Memory B cell (primary cell): ENCODE measurements at regions not wholly inside any gene's neighbourhood (a gene's known extent, or its start where the extent isn't known, plus 50 kb on each side); places are given as distances from the start of the nearest gene placed in this dataset.
A peak's percentile ranks its signal among the peaks of the same experiment; 100 is the strongest.

Source experiments
- ATAC-seq: fragments of 150-1000 bp; cut with Tn5 transposase; 2 replicates; pipeline ENCODE4 v1.10.0; 2021; ENCODE audit warnings: low read depth, mild to moderate bottlenecking, moderate library complexity
- DNase-seq, 2 donors: peaks; one replicate each; pipeline ENCODE4 v3.0.0; 2022; ENCODE audit warnings: low spot score in 2 of 2
- H3K27ac Mint-ChIP-seq: one replicate; pipeline ENCODE4 v1.8.0; 2022; ENCODE audit warnings: mild to moderate bottlenecking, moderate library complexity, mixed read lengths
- H3K27me3 Mint-ChIP-seq: one replicate; pipeline ENCODE4 v1.8.0; 2022; ENCODE audit warnings: mixed read lengths
- H3K36me3 Mint-ChIP-seq: one replicate; pipeline ENCODE4 v1.8.0; 2022; ENCODE audit warnings: mild to moderate bottlenecking, mixed read lengths
- H3K4me1 Mint-ChIP-seq: one replicate; pipeline ENCODE4 v1.8.0; 2022; ENCODE audit warnings: mixed read lengths
- H3K4me3 Mint-ChIP-seq: one replicate; pipeline ENCODE4 v1.8.0; 2022; ENCODE audit warnings: mild to moderate bottlenecking, moderate library complexity, mixed read lengths
- H3K9me3 Mint-ChIP-seq: one replicate; pipeline ENCODE4 v1.8.0; 2022; ENCODE audit warnings: mixed read lengths

DNA sequence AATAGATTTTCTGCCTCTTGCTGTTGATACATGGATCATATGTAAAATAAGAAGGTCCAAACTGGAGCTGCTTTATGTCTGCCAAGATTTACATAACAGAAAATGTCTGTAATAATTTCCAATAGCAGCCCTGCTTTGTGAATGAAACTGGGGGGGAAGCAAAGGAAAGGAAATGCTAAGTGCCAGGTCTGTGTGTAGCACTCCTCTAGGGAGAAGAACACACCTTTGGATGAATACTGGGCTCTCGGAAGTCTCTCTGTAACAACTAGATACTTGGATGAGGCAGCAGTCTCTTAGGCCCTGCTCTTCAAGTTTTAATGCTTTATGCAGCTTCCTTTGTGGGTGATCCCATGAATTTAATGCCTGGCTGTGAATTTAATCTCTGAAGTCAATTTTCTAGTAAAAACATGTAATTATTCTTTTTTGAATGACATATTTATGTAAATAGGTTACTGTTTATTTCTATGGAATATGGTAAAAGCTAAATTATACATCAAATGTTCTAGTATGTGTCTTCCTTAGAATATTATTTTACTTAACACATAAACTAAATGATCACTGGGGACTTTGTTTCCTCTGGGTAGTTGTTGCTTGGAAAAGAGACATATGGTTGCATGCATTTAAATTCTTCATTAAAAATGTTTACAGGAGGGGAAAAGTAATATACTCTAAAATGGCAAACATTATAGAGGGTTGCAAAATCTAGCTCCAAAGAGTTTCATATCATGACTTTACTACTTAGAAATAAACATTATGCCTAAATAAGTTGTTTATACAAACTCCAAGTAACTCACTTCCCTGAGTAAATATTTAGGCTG lies 336.6 kb upstream of the CWC22 start:
- H3K9me3 Mint-ChIP-seq, result peaks cover 8% of the 10 kb centered on the region
- no peak overlapping the region for H3K4me3 Mint-ChIP-seq
- peaks cover 3% of the 10 kb centered on the region for H3K36me3 Mint-ChIP-seq
- no peak for DNase-seq
- peaks cover 8% of the 10 kb centered on the region for H3K4me1 Mint-ChIP-seq
- no peaks in the 10 kb centered on the region for H3K27me3 Mint-ChIP-seq
- no peak for ATAC-seq
- H3K27ac Mint-ChIP-seq, result no peak overlapping the region

GRCh38 chr2:180337136-180337535 lies 330.0 kb upstream of the CWC22 start:
- peaks cover 15% of the 10 kb centered on the region for H3K4me1 Mint-ChIP-seq
- H3K9me3 Mint-ChIP-seq, result peaks cover 18% of the 10 kb centered on the region
- H3K27ac Mint-ChIP-seq, result no peak overlapping the region
- DNase-seq, result no peak
- H3K4me3 Mint-ChIP-seq, result no peak overlapping the region
- no peak for ATAC-seq
- no peaks in the 10 kb centered on the region for H3K27me3 Mint-ChIP-seq
- H3K36me3 Mint-ChIP-seq, result peaks cover 16% of the 10 kb centered on the region

GRCh38 chr2:180336550-180336949 lies 329.5 kb upstream of the CWC22 start:
- Mint-ChIP-seq H3K4me1 (peaks cover 10% of the 10 kb centered on the region), H3K36me3 (peaks cover 17% of the 10 kb centered on the region), H3K9me3 (peaks cover 18% of the 10 kb centered on the region), H3K27ac (no peak overlapping the region), H3K27me3 (no peaks in the 10 kb centered on the region), H3K4me3 (no peak overlapping the region)
- ATAC-seq (no peak), DNase-seq (no peak)

GRCh38 chr2:180334514-180334913 lies 327.4 kb upstream of the CWC22 start:
- peak overlapping the region; percentile 37 for H3K4me3 Mint-ChIP-seq
- peaks cover 19% of the 10 kb centered on the region for H3K9me3 Mint-ChIP-seq
- peak; percentile 98 for ATAC-seq
- peak overlapping the region; percentile 36 for H3K27ac Mint-ChIP-seq
- H3K4me1 Mint-ChIP-seq, result peaks cover 6% of the 10 kb centered on the region
- peak in 1 of 2 donors; percentile 39 for DNase-seq
- H3K36me3 Mint-ChIP-seq, result peaks cover 19% of the 10 kb centered on the region
- no peaks in the 10 kb centered on the region for H3K27me3 Mint-ChIP-seq

GRCh38 chr2:180328795-180329422 lies 321.8 kb upstream of the CWC22 start:
- H3K4me3 Mint-ChIP-seq, result no peak overlapping the region
- no peaks in the 10 kb centered on the region for H3K27me3 Mint-ChIP-seq
- no peak for DNase-seq
- peaks cover 7% of the 10 kb centered on the region for H3K36me3 Mint-ChIP-seq
- no peak overlapping the region for H3K27ac Mint-ChIP-seq
- no peak for ATAC-seq
- H3K4me1 Mint-ChIP-seq, result peaks cover 2% of the 10 kb centered on the region
- peaks cover 5% of the 10 kb centered on the region for H3K9me3 Mint-ChIP-seq

DNA sequence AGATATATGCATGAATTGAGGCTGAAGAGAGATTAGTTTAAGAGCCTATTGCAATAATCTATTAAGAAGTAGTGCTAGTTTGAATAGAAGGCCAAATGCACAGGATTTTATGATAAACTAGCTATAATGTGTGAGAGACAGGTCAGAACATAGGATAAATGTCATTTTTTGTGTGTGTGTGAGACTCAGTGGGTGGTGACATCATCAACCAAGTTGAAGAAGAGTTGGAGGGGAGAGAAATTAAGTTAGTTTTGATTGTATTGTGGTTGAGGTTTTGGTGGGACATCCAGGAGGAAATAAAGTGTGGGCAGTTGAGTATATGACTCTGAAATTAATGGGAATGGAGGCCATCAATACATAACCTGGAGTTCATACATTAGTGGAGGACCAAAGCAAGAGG lies 320.1 kb upstream of the CWC22 start:
- no peak overlapping the region for H3K27ac Mint-ChIP-seq
- DNase-seq (no peak), ATAC-seq (no peak)
- H3K4me3 Mint-ChIP-seq, result no peak overlapping the region
- peaks cover 7% of the 10 kb centered on the region for H3K36me3 Mint-ChIP-seq
- H3K27me3 Mint-ChIP-seq, result no peaks in the 10 kb centered on the region
- peaks cover 3% of the 10 kb centered on the region for H3K9me3 Mint-ChIP-seq
- no peaks in the 10 kb centered on the region for H3K4me1 Mint-ChIP-seq

- peaks cover 2% of the 10 kb centered on the region for H3K9me3 Mint-ChIP-seq
- peaks cover 4% of the 10 kb centered on the region for H3K36me3 Mint-ChIP-seq
- H3K4me1 Mint-ChIP-seq, result peaks cover 5% of the 10 kb centered on the region
- no peaks in the 10 kb centered on the region for H3K27me3 Mint-ChIP-seq
- no peak for ATAC-seq
- no peak overlapping the region for H3K4me3 Mint-ChIP-seq
- H3K27ac Mint-ChIP-seq, result no peak overlapping the region
- no peak for DNase-seq
These were observed 318.5 kb upstream of the CWC22 start for GRCh38 chr2:180325416-180326120.

DNA sequence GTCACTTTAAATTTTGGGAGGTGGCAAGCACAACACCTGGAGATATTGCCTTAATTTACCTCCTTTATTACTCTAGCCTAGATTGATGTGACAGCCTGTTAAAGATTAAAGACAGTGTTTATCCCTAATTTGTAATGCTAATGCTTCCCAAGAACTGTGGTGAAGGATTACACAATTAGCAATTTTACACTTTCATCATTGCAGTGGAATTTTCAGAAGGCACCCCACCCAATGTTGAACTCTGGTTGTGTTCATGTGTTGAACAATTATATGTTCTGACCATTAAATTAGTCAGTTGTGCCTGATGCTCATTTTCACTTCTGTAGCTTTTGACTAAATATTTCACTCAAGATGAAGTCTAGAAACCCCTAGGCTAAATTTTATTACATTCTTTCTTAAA lies 317.1 kb upstream of the CWC22 start:
- Mint-ChIP-seq H3K9me3 (no peaks in the 10 kb centered on the region), H3K27ac (no peak overlapping the region), H3K4me3 (no peak overlapping the region), H3K27me3 (no peaks in the 10 kb centered on the region), H3K4me1 (peaks cover 12% of the 10 kb centered on the region), H3K36me3 (peaks cover 2% of the 10 kb centered on the region)
- ATAC-seq (no peak), DNase-seq (no peak)

DNA sequence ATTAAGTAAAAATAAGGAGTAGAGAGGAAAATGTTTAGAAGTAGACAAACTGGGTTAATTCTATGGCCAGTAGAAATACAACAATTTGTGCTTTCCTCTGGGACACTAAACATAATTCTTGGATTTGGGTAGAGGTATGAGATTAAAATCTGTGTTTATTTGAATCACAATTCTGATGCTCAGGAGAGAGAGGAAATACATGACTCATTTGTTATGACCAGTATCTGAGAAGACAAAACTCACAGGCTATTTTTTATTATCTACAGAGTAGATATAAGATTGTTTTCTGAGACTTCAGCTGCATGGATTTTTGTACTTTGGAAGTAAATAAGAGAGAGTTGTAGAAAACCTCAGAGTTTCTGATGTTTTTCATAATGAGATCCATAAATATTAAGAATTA lies 315.7 kb upstream of the CWC22 start:
- Mint-ChIP-seq H3K4me3 (no peak overlapping the region), H3K4me1 (peaks cover 18% of the 10 kb centered on the region), H3K36me3 (peaks cover 6% of the 10 kb centered on the region), H3K27ac (no peak overlapping the region), H3K9me3 (peaks cover 2% of the 10 kb centered on the region), H3K27me3 (no peaks in the 10 kb centered on the region)
- DNase-seq (no peak), ATAC-seq (no peak)

DNA sequence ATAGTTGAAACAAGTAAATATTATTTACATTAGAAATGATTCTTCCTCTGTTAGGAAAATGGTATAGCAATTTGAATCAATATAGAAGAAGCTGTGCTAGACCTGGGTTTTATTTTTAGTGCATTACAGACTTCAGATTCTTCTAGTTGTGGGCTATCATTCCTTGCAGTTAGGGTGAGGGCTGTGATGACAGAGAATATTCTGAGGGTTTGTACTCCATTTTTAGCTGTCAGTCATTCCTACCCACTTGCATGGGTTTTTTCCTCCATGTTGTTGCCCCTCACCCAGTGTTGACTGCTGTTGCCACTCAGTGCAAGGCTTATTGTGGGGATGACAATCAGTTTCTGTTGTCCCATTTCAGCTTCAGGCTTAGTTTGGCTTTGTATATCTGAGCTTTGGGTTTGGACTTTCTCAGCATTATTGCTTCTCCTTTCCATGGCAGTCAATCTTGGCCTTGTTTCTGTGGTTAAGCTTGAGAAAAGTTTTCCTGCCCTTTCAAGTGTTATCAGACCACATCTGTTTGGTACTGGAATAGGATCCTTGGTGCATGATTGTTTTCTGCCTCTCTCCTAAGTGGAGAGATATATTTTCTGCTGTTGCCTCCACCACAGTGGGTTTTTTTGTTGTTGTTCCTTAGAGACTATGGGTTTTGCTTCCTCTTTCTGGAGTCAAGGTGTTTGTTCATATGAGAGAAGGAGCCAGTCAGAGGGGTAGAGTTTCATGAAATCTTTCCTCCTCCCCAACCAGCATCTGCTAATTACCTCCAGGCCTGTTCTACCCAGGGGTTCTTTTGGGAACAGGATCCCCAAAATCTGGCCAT lies 312.7 kb upstream of the CWC22 start:
- peak overlapping the region; percentile 0 for H3K4me3 Mint-ChIP-seq
- DNase-seq (peak in 1 of 2 donors; percentile 11), ATAC-seq (peak; percentile 99)
- H3K27me3 Mint-ChIP-seq, result no peaks in the 10 kb centered on the region
- peaks cover 6% of the 10 kb centered on the region for H3K36me3 Mint-ChIP-seq
- H3K4me1 Mint-ChIP-seq, result peaks cover 18% of the 10 kb centered on the region
- H3K9me3 Mint-ChIP-seq, result peaks cover 5% of the 10 kb centered on the region
- H3K27ac Mint-ChIP-seq, result peak overlapping the region; percentile 23

- peaks cover 4% of the 10 kb centered on the region for H3K9me3 Mint-ChIP-seq
- no peak overlapping the region for H3K27ac Mint-ChIP-seq
- peaks cover 5% of the 10 kb centered on the region for H3K36me3 Mint-ChIP-seq
- ATAC-seq (no peak), DNase-seq (no peak)
- H3K4me3 Mint-ChIP-seq, result no peak overlapping the region
- H3K4me1 Mint-ChIP-seq, result peaks cover 5% of the 10 kb centered on the region
- no peaks in the 10 kb centered on the region for H3K27me3 Mint-ChIP-seq
These were observed 307.0 kb upstream of the CWC22 start for GRCh38 chr2:180314086-180314485.

DNA sequence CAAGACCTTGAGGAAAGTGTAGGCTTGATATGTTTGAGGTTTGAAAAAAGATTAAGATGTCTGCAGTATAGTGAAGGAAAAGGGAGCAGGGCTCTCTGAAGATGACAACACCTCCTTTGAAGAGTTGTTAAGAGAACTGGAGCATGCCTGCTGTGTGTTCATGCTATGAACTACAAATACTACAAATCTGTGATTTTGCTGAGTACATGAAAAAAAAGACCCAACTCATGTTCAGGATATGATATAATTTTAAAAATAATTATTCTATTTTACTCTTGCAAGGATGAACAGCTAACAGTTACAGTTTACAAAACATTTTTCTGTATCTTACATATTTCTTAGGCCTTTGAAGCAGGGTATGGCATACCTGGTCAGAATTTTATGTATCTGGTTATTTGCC lies 305.4 kb upstream of the CWC22 start:
- H3K4me3 Mint-ChIP-seq, result no peak overlapping the region
- H3K9me3 Mint-ChIP-seq, result peaks cover 3% of the 10 kb centered on the region
- peaks cover 2% of the 10 kb centered on the region for H3K36me3 Mint-ChIP-seq
- DNase-seq, result no peak
- no peak overlapping the region for H3K27ac Mint-ChIP-seq
- no peaks in the 10 kb centered on the region for H3K4me1 Mint-ChIP-seq
- H3K27me3 Mint-ChIP-seq, result no peaks in the 10 kb centered on the region
- ATAC-seq, result no peak

DNA sequence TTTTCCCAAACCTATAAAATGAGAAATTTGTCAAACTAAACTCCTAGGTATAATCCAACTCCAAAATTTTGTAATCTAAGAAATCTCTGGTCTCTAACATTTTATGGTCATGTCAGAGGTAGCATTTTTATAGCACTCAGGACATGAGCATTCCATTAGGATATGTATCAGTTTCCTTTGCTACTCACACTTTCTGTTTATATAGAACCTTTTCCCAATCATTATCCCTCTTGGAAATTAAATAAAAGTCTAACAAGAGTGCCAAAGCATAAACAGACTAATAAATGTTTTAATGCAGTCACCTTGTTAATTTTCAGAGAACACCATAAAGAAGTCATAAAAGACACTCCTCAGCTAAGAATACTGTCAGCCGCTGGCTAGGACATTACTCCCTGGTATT lies 300.0 kb upstream of the CWC22 start:
- H3K4me1 Mint-ChIP-seq, result no peaks in the 10 kb centered on the region
- H3K27me3 Mint-ChIP-seq, result no peaks in the 10 kb centered on the region
- no peaks in the 10 kb centered on the region for H3K9me3 Mint-ChIP-seq
- H3K4me3 Mint-ChIP-seq, result no peak overlapping the region
- ATAC-seq, result no peak
- DNase-seq, result no peak
- H3K27ac Mint-ChIP-seq, result no peak overlapping the region
- H3K36me3 Mint-ChIP-seq, result no peaks in the 10 kb centered on the region

- no peak overlapping the region for H3K27ac Mint-ChIP-seq
- no peak overlapping the region for H3K4me3 Mint-ChIP-seq
- no peak for DNase-seq
- peaks cover 3% of the 10 kb centered on the region for H3K9me3 Mint-ChIP-seq
- no peak for ATAC-seq
- H3K4me1 Mint-ChIP-seq, result no peaks in the 10 kb centered on the region
- H3K36me3 Mint-ChIP-seq, result peaks cover 3% of the 10 kb centered on the region
- H3K27me3 Mint-ChIP-seq, result peaks cover 3% of the 10 kb centered on the region
These were observed 299.2 kb upstream of the CWC22 start for GRCh38 chr2:180306346-180306745.
